ENCODE measurements at regions not wholly inside any gene's neighbourhood (a gene's known extent, or its start where the extent isn't known, plus 50 kb on each side); places are given as distances from the start of the nearest gene placed in this dataset.

DNA sequence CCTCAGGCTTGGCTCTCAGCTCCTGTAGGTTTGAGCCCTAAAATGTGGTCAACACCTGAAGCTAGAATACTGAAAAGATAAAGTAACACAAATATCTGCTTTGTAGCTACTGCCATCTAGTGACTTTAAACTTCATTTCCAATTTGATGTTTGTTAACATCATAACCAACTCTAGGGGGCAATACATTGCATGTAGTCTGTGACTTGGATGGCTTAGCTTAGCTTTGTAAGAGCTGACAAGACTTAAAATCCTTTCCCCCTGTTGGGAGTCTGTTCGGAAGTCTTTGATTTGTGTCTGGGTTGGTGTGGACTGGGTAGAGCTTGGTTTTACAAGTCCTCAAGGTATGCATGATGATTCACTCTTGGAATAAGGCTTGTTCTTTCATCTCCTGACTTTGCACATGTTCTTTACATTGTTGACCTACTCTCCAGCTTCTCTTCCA lies 51.7 kb downstream of the SCN11A start:
- ATAC-seq (replicated peaks): peak; percentile 52 to 59
- DNase-seq: no peak
- no peak overlapping the region for H3K27ac Mint-ChIP-seq

DNA sequence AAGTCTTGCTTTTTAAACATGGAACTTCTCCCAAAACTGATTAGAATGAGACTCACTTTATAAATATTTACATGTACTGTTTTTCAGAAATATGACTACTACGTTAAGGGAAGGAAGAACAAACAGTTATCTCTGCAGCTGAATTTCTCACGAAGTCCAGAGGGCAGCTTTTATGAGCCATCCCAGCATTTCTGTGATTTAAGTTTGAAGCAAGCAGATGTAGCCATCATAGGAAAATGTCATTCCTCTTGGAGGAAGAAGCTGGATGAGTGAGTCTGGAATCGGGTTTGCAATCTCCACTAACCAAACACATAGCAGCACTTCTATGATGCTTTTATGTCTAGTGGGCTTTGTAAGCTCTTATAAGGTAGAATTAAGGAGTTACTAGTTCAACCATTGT lies 53.7 kb downstream of the SCN11A start:
- H3K9me3 Mint-ChIP-seq: no peaks in the 10 kb centered on the region
- peaks cover 21 to 29% of the 10 kb centered on the region in 2 donors for H3K27me3 Mint-ChIP-seq
- H3K27ac Mint-ChIP-seq: no peak overlapping the region
- ATAC-seq (replicated peaks): no peak
- H3K4me3 Mint-ChIP-seq: no peak overlapping the region
- H3K4me1 Mint-ChIP-seq: no peaks in the 10 kb centered on the region
- H3K36me3 Mint-ChIP-seq: no peaks in the 10 kb centered on the region
- no peak for DNase-seq

More for the DNA sequence above, 51.7 kb downstream of the SCN11A start:
- no peaks in the 10 kb centered on the region for H3K4me1 Mint-ChIP-seq
- no peaks in the 10 kb centered on the region for H3K9me3 Mint-ChIP-seq
- no peak overlapping the region for H3K4me3 Mint-ChIP-seq
- H3K36me3 Mint-ChIP-seq: no peaks in the 10 kb centered on the region
- peaks cover 15% of the 10 kb centered on the region in 2 donors for H3K27me3 Mint-ChIP-seq

DNA sequence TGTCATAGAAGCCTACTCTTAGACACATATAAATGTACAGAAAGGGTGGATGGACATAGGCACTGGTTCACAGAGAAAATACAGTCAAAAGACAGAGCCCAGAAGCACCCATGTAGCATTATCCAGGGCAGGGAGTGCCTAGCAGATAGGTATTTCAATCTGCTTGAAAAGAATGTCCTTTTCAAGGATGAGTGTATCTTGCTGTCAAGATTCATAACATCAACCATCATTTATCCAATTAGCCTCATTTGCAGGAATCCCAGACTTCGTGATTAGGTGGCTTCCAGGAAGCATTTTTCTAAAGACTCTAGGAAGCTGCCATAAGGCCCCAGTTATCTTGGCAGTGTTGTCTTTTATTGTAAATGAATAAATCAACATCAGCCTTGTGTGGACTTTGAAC lies 55.6 kb downstream of the SCN11A start:
- Mint-ChIP-seq H3K27ac (no peak overlapping the region), H3K4me3 (no peak overlapping the region), H3K4me1 (no peaks in the 10 kb centered on the region), H3K27me3 (peaks cover 19 to 30% of the 10 kb centered on the region in 2 donors), H3K9me3 (no peaks in the 10 kb centered on the region), H3K36me3 (no peaks in the 10 kb centered on the region)
- no peak for ATAC-seq (replicated peaks)
- DNase-seq: no peak

DNA sequence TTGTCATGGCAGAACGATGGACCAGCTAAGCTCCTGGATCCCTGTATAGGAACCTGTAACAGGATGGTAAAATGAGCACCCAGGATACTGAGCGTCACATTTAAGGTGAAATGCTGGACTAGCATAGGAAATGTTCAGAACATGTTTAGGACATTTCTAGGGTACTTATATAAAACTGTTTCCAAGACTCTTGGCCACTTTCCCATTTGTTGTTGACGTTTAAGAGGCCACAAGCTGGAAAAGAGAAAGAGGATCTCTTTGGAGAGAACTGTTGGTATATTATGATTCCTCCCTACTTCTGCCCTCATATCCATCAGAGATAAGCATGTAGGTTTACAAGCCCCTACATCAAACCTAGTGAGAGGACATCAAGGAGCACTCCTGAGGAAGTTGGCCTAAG lies 57.5 kb downstream of the SCN11A start:
- ATAC-seq (replicated peaks): no peak
- DNase-seq: no peak
- H3K9me3 Mint-ChIP-seq: no peaks in the 10 kb centered on the region
- no peak overlapping the region for H3K27ac Mint-ChIP-seq
- no peak overlapping the region for H3K4me3 Mint-ChIP-seq
- peaks cover 19 to 30% of the 10 kb centered on the region in 2 donors for H3K27me3 Mint-ChIP-seq
- no peaks in the 10 kb centered on the region for H3K36me3 Mint-ChIP-seq
- H3K4me1 Mint-ChIP-seq: no peaks in the 10 kb centered on the region

DNA sequence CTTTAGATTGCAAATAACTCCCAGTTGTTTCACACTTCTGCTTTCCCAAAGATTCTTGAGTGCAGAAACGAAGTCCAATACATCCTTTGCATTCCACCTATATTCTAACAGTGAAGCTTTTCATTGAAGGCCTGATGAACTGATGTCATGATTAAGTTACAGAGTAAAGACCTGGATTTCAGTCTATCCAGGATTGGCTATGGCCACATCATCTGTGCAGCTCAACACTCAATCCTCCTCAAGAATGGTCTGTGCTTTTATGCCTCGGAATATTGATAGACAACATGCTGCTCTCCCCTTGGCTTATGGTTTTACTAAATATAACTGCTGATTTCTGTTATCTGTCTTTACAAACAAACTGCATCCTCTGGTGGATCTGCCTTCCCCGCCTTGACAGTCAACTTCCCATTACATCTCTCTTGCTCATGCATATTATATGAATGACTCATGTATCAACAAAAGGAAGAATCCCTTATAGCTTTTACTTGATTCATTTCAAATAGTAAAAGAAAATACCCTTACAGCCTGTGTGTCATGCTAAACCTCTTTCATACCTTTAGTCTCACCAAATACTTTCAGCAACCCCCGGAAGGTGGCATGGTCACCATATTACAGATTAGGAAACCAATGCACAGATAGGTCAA lies 59.5 kb downstream of the SCN11A start:
- Mint-ChIP-seq H3K4me3 (no peak overlapping the region), H3K4me1 (no peaks in the 10 kb centered on the region), H3K27me3 (peaks cover 26 to 35% of the 10 kb centered on the region in 2 donors), H3K36me3 (no peaks in the 10 kb centered on the region), H3K27ac (no peak overlapping the region), H3K9me3 (no peaks in the 10 kb centered on the region)
- DNase-seq: no peak
- ATAC-seq (replicated peaks): no peak

DNA sequence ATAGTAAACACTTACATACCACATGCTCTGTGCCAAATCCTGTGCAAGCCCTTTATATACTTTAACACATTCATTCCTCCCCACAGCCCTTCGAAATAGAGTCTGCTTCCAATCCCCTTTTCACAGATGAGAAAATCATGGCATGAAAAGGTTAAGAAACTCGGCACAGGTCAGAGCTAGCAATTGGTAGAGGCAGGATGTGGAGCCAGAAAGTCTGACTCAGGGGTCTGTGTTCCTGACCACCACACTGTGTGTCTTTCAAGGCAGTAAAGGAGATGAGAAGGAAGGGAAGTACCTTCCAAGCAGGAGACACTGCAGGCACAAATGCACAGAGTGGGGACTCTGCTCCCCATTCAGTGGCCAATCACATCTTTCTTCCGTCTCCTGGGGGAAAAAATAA lies 61.1 kb downstream of the SCN11A start:
- Mint-ChIP-seq H3K4me1 (no peaks in the 10 kb centered on the region), H3K9me3 (no peaks in the 10 kb centered on the region), H3K36me3 (no peaks in the 10 kb centered on the region), H3K27ac (no peak overlapping the region), H3K27me3 (peaks cover 18 to 27% of the 10 kb centered on the region in 2 donors), H3K4me3 (no peak overlapping the region)
- DNase-seq: no peak
- ATAC-seq (replicated peaks): no peak

- Mint-ChIP-seq H3K9me3 (no peaks in the 10 kb centered on the region), H3K4me1 (no peaks in the 10 kb centered on the region), H3K27me3 (peaks cover 18 to 23% of the 10 kb centered on the region in 2 donors), H3K36me3 (no peaks in the 10 kb centered on the region), H3K4me3 (no peak overlapping the region), H3K27ac (no peak overlapping the region)
- no peak for DNase-seq
- ATAC-seq (replicated peaks): no peak
These were observed 61.7 kb downstream of the SCN11A start for GRCh38 chr3:38989917-38990510.

GRCh38 chr3:38988955-38989354 lies 62.8 kb downstream of the SCN11A start:
- no peak overlapping the region for H3K4me3 Mint-ChIP-seq
- H3K36me3 Mint-ChIP-seq: no peaks in the 10 kb centered on the region
- H3K27me3 Mint-ChIP-seq: peaks cover 19 to 25% of the 10 kb centered on the region in 2 donors
- H3K27ac Mint-ChIP-seq: no peak overlapping the region
- DNase-seq: no peak
- ATAC-seq (replicated peaks): no peak
- H3K4me1 Mint-ChIP-seq: no peaks in the 10 kb centered on the region
- no peaks in the 10 kb centered on the region for H3K9me3 Mint-ChIP-seq

- Mint-ChIP-seq H3K9me3 (no peaks in the 10 kb centered on the region), H3K27me3 (peaks cover 12 to 18% of the 10 kb centered on the region in 2 donors), H3K27ac (no peak overlapping the region), H3K4me1 (no peaks in the 10 kb centered on the region), H3K4me3 (no peak overlapping the region), H3K36me3 (no peaks in the 10 kb centered on the region)
- ATAC-seq (replicated peaks) (no peak), DNase-seq (no peak)
These were observed 64.3 kb downstream of the SCN11A start for GRCh38 chr3:38987456-38987855.

DNA sequence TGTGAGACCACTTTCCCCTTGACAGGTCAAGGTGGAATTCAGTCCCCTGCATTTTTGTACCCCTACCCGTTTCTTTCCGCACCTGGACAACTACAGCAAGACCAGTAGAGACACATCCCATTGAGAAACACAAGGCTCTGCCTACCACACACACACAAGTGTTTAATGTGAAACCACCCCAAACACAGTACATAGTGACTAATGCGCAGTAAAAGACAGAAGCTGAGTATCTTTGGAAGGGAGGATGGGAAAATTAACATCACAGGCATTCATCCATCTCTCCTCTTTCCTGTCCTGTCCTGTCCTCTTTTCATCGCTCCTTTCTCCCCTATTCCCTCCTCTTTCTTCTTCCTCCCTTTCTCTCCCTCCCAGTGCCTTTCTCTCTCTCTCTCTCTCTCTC lies 64.8 kb downstream of the SCN11A start:
- DNase-seq (no peak), ATAC-seq (replicated peaks) (no peak)
- Mint-ChIP-seq H3K36me3 (no peaks in the 10 kb centered on the region), H3K4me3 (no peak overlapping the region), H3K27ac (no peak overlapping the region), H3K9me3 (no peaks in the 10 kb centered on the region), H3K4me1 (no peaks in the 10 kb centered on the region), H3K27me3 (peaks cover 12 to 18% of the 10 kb centered on the region in 2 donors)

- Mint-ChIP-seq H3K27me3 (peaks cover 12 to 18% of the 10 kb centered on the region in 2 donors), H3K27ac (no peak overlapping the region), H3K9me3 (no peaks in the 10 kb centered on the region), H3K36me3 (no peaks in the 10 kb centered on the region), H3K4me3 (no peak overlapping the region), H3K4me1 (no peaks in the 10 kb centered on the region)
- ATAC-seq (replicated peaks): no peak
- DNase-seq: no peak
These were observed 65.8 kb downstream of the SCN11A start for GRCh38 chr3:38985981-38986380.

DNA sequence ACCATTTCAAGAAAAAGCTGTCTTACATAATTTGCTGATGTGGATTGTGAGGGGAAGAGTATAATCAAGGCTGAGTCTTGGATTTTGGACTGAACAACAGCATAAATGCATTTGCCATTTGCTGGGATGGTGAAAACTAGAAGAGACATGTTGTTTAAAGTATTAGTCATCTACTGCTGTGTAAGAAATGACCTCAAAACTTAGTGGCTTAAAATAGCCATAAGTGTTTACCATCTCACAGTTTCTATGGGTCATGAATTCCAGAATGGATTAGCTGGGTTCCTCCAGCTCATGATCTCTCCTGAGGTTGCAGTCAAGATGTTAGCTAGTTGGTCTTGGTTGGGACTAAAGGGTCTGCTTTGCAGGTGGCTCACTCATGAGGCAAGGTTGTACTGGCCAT lies 66.2 kb downstream of the SCN11A start:
- H3K4me1 Mint-ChIP-seq: no peaks in the 10 kb centered on the region

DNA sequence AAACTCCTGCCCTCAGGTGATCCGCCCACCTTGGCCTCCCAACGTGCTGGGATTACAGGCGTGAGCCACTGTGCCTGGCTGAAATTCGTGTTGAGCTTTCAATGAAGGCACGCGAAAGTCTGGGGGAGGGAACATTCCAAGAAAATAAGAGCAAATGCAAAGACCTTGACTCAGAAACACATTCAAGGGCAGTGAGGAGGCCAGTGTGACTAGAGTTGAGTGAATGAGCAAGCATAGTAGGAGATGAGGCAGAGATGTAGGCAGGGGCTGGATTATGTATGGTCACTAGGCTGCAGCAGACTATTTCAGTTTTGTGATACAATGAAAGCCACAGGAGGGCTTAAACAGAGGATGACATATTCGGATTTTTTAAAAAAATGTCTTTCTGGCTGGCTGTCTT lies 67.0 kb downstream of the SCN11A start:
- Mint-ChIP-seq H3K36me3 (no peaks in the 10 kb centered on the region), H3K4me3 (no peak overlapping the region), H3K9me3 (no peaks in the 10 kb centered on the region), H3K27me3 (peaks cover 12 to 27% of the 10 kb centered on the region in 2 donors), H3K27ac (no peak overlapping the region), H3K4me1 (no peaks in the 10 kb centered on the region)
- no peak for DNase-seq
- no peak for ATAC-seq (replicated peaks)

More for the DNA sequence above, 66.2 kb downstream of the SCN11A start:
- H3K27ac Mint-ChIP-seq: no peak overlapping the region
- DNase-seq: no peak
- ATAC-seq (replicated peaks): no peak
- H3K9me3 Mint-ChIP-seq: no peaks in the 10 kb centered on the region
- no peaks in the 10 kb centered on the region for H3K36me3 Mint-ChIP-seq
- no peak overlapping the region for H3K4me3 Mint-ChIP-seq
- H3K27me3 Mint-ChIP-seq: peaks cover 12 to 20% of the 10 kb centered on the region in 2 donors

DNA sequence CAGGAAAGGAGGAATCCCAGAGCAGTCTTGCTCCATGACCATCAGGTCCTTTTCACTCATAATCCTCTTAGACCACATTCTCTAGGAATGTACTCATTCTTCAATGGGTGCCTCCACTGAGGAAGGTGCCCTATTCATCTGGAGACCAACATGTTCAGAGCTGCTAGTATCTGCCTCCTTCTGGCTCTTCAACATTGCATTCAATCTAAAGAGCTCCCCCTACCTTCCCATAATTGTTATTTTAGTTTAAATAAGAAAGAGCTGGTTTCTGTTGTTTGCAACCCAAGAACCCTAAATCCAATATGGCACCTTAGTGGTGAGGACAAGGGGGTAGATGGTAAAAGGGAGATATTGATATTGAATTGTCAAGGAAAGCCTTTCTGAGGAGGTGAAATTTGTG lies 67.6 kb downstream of the SCN11A start:
- no peak overlapping the region for H3K27ac Mint-ChIP-seq
- DNase-seq (no peak), ATAC-seq (replicated peaks) (no peak)
- H3K9me3 Mint-ChIP-seq: no peaks in the 10 kb centered on the region
- peaks cover 12 to 29% of the 10 kb centered on the region in 2 donors for H3K27me3 Mint-ChIP-seq
- no peak overlapping the region for H3K4me3 Mint-ChIP-seq
- H3K4me1 Mint-ChIP-seq: no peaks in the 10 kb centered on the region
- H3K36me3 Mint-ChIP-seq: no peaks in the 10 kb centered on the region

GRCh38 chr3:38980938-38981337 lies 70.8 kb downstream of the SCN11A start:
- Mint-ChIP-seq H3K4me3 (no peak overlapping the region), H3K36me3 (peaks cover 0 to 3% of the 10 kb centered on the region in 2 donors), H3K27me3 (peaks cover 9 to 31% of the 10 kb centered on the region in 2 donors), H3K9me3 (no peaks in the 10 kb centered on the region), H3K27ac (no peak overlapping the region), H3K4me1 (no peaks in the 10 kb centered on the region)
- no peak for DNase-seq
- ATAC-seq (replicated peaks): no peak
